Activated naive CD4-positive, alpha-beta T cell treated with anti-CD3 and anti-CD28 coated beads, Interleukin-2, amount 50 U/mL, for 72 hours (primary cell): ENCODE measurements at regions not wholly inside any gene's neighbourhood (a gene's known extent, or its start where the extent isn't known, plus 50 kb on each side); places are given as distances from the start of the nearest gene placed in this dataset.

Source experiments
- ATAC-seq, 2 donors: fragments of 150-1000 bp; cut with Tn5 transposase; 2 replicates each; pipeline ENCODE4 v1.10.0; 2021; ENCODE audit warnings: mild to moderate bottlenecking in 2 of 2, moderate library complexity in 2 of 2
- DNase-seq, 2 donors: peaks; one replicate each; pipeline ENCODE4 v3.0.0; 2021 to 2022; ENCODE audit warnings: low spot score in 2 of 2
- H3K27ac Mint-ChIP-seq, 2 donors: one replicate each; pipeline ENCODE4 v1.8.0; 2022; ENCODE audit warnings: mild to moderate bottlenecking in 2 of 2, mixed read lengths in 2 of 2
- H3K36me3 Mint-ChIP-seq, 2 donors: one replicate each; pipeline ENCODE4 v1.8.0; 2022; ENCODE audit warnings: mixed read lengths in 2 of 2
- H3K9me3 Mint-ChIP-seq, 2 donors: one replicate each; pipeline ENCODE4 v1.8.0; 2022; ENCODE audit warnings: mixed read lengths in 2 of 2

GRCh38 chr2:17322461-17322860 is 195.8 kb downstream of the RAD51AP2 start:
- DNase-seq (no peak), ATAC-seq (no peak)
- H3K27ac Mint-ChIP-seq: no peak overlapping the region
- H3K36me3 Mint-ChIP-seq: no peaks in the 10 kb centered on the region
- H3K9me3 Mint-ChIP-seq: peaks cover 9 to 15% of the 10 kb centered on the region in 2 donors

DNA sequence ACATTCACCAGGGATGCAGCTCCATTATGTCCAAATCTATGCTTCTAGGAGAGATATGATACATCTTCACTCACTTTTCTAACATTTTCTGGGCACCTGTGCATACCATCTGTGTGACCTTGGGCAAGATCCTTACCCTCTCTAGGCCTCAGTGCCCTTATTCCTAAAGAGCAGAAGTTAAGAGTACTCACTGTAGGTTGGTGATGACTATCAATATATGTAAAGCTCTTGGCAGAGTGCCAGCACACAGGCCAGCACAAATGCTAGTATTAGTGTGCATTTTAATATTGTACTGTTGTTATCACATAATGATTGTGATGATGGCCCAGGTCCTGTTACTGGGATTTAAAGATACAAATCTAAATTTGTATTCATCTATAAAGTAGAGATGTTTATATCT is 199.2 kb downstream of the RAD51AP2 start:
- no peak for DNase-seq

GRCh38 chr2:17318013-17318412 is 200.2 kb downstream of the RAD51AP2 start:
- Mint-ChIP-seq H3K36me3 (no peaks in the 10 kb centered on the region), H3K9me3 (peaks cover 3 to 9% of the 10 kb centered on the region in 2 donors), H3K27ac (no peak overlapping the region)
- no peak for ATAC-seq
- no peak for DNase-seq

More for the DNA sequence above, 199.2 kb downstream of the RAD51AP2 start:
- no peak for ATAC-seq
- Mint-ChIP-seq H3K36me3 (no peaks in the 10 kb centered on the region), H3K27ac (no peak overlapping the region), H3K9me3 (peaks cover 3 to 12% of the 10 kb centered on the region in 2 donors)

GRCh38 chr2:17317439-17317976 is 200.7 kb downstream of the RAD51AP2 start:
- DNase-seq: no peak

GRCh38 chr2:17313261-17313660 is 205.0 kb downstream of the RAD51AP2 start:
- ATAC-seq (no peak), DNase-seq (no peak)
- no peaks in the 10 kb centered on the region for H3K36me3 Mint-ChIP-seq
- no peak overlapping the region for H3K27ac Mint-ChIP-seq
- no peaks in the 10 kb centered on the region for H3K9me3 Mint-ChIP-seq

More at GRCh38 chr2:17317439-17317976, 200.7 kb downstream of the RAD51AP2 start:
- Mint-ChIP-seq H3K9me3 (peaks cover 3 to 9% of the 10 kb centered on the region in 2 donors), H3K27ac (no peak overlapping the region), H3K36me3 (no peaks in the 10 kb centered on the region)
- ATAC-seq: no peak

DNA sequence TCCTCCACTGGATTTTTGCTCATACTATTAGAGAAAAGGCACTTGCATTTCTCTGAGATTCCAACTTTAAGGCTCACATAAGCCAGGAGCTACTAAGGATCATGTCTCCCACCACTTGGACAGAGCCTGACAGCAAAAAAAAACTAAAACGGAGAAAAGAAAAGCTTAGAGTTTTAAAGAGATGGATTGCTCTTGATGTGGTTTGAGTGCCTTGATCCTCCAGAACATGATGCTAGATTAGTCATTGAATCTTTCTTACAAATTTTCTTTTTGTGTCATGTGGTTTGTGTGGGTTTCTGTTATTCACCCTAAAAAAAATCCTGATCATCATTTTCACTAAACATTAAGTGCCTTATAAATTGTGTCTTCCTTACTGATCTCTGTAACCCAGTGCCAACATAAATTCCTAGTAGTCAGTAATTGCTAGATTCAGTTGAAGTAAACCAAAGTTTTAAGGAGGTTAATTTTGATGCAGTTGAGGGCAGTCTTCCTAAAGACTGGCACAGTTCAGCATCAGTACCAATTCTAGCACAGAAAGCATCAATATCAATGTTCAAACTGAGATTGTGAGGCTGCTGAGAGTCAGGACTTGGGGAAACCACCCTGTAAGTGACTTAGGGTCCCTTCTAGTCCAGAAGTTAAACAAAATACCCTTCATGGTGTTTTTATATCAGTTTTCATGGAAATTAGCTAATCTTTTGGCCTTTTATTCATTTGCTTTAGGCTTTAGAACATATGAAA is 206.3 kb downstream of the RAD51AP2 start:
- ATAC-seq: peak; percentile 41 to 87
- Mint-ChIP-seq H3K27ac (no peak overlapping the region), H3K36me3 (no peaks in the 10 kb centered on the region), H3K9me3 (no peaks in the 10 kb centered on the region)
- no peak for DNase-seq

- DNase-seq (no peak), ATAC-seq (no peak)
- peaks cover 0 to 3% of the 10 kb centered on the region in 2 donors for H3K9me3 Mint-ChIP-seq
- H3K36me3 Mint-ChIP-seq: no peaks in the 10 kb centered on the region
- H3K27ac Mint-ChIP-seq: no peak overlapping the region
Observed at GRCh38 chr2:17311106-17311619, 207.1 kb downstream of the RAD51AP2 start.

DNA sequence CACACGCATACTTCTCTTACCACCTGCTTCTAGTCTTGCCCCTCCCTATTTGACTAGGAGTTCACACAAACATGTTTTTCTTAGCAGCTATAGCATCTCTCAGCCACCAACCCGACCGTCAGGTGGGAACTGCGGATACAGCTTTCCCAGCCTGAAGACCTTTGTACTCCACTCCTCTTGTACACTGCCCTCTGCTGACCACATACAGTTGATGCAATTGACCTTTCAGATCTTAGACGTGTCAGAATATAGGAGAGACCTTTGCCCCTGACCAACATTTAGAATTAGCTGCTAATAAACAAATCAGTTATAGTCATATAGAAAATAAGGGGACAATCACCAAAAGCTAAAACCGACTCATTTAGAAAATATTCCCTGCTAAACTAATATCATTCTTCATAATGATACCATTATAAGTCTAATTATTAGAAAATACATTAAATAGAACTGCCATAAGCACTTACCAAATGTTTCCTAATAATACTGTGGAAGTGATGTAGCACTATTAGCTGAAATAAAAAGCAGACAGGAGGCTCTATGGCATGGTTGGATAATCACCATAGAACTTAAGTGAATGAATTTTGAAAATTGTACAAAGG is 208.4 kb downstream of the RAD51AP2 start:
- no peaks in the 10 kb centered on the region for H3K36me3 Mint-ChIP-seq
- no peak for ATAC-seq
- H3K9me3 Mint-ChIP-seq: peaks cover 0 to 3% of the 10 kb centered on the region in 2 donors
- DNase-seq: no peak
- H3K27ac Mint-ChIP-seq: no peak overlapping the region

- DNase-seq (no peak), ATAC-seq (no peak)
- H3K36me3 Mint-ChIP-seq: no peaks in the 10 kb centered on the region
- no peak overlapping the region for H3K27ac Mint-ChIP-seq
- H3K9me3 Mint-ChIP-seq: peaks cover 0 to 3% of the 10 kb centered on the region in 2 donors
Observed at GRCh38 chr2:17309181-17309580, 209.1 kb downstream of the RAD51AP2 start.

DNA sequence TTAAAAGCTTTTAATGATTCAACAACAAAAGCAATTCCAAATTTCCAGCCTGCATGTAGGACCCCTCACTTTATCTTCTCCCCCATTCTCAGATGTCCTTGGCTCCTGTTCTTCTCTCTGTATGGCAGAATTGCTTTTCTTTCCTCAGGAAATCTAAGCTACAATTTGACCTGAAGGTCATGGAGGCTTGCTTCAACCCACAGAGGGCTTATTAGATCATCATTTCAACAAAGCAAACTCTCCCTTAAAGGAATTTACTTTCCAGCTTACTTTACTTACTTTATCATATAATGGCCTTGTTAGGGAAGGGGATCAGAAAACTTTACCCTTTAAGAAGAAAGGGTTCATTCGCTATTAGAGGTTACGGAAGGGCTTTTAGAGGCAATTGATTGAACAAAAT is 211.5 kb downstream of the RAD51AP2 start:
- DNase-seq (no peak), ATAC-seq (no peak)
- Mint-ChIP-seq H3K36me3 (no peaks in the 10 kb centered on the region), H3K27ac (no peak overlapping the region), H3K9me3 (peaks cover 0 to 6% of the 10 kb centered on the region in 2 donors)

DNA sequence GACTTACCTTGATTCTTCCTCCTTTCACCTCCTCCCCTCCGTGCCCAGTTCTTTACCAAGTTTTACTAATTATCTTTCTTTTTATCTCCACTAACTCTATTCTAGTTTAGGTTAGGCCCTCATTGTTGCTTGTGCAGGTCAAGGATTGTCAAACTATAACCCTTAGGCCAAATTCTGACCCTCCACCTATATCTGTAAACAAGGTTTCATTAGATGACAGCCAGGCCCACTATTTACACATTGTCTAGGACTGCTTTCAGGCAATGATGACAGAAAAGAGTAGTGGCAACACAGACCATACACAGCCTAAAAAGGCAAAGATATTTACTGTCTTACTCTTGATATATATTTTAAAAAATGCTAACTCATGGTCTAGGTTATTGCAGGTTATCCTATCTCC is 212.0 kb downstream of the RAD51AP2 start:
- H3K36me3 Mint-ChIP-seq: no peaks in the 10 kb centered on the region
- peaks cover 0 to 11% of the 10 kb centered on the region in 2 donors for H3K9me3 Mint-ChIP-seq
- DNase-seq (no peak), ATAC-seq (no peak)
- no peak overlapping the region for H3K27ac Mint-ChIP-seq

GRCh38 chr2:17303521-17303920 is 214.7 kb downstream of the RAD51AP2 start:
- no peak for DNase-seq
- H3K27ac Mint-ChIP-seq: no peak overlapping the region

GRCh38 chr2:17303054-17303453 is 215.2 kb downstream of the RAD51AP2 start:
- ATAC-seq (no peak), DNase-seq (no peak)
- Mint-ChIP-seq H3K27ac (no peak overlapping the region), H3K9me3 (peaks cover 3 to 24% of the 10 kb centered on the region in 2 donors), H3K36me3 (no peaks in the 10 kb centered on the region)

More at GRCh38 chr2:17303521-17303920, 214.7 kb downstream of the RAD51AP2 start:
- no peaks in the 10 kb centered on the region for H3K36me3 Mint-ChIP-seq
- peaks cover 3 to 20% of the 10 kb centered on the region in 2 donors for H3K9me3 Mint-ChIP-seq
- no peak for ATAC-seq

DNA sequence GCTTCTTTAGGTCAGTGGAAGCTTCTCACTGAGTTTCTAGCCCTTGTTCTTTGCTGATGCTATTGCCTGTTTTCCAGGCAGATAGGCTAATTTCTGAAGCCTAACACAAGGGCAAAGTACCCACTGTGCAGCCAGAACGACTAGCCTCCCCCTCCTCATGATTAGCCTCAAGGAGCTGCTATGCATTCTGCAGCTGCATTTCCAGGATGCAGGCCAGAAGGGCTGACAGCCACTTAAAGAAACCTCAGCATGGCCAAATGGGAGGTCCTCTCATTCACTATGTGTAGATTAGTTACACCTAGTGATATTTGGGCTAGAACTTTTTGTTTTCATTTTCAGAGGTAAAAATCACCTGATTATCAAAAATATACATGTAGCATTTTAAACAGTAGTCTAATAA is 216.0 kb downstream of the RAD51AP2 start:
- Mint-ChIP-seq H3K9me3 (peaks cover 3 to 24% of the 10 kb centered on the region in 2 donors), H3K36me3 (no peaks in the 10 kb centered on the region), H3K27ac (no peak overlapping the region)
- ATAC-seq: no peak
- DNase-seq: no peak

- DNase-seq (no peak), ATAC-seq (no peak)
- peaks cover 3 to 21% of the 10 kb centered on the region in 2 donors for H3K9me3 Mint-ChIP-seq
- no peaks in the 10 kb centered on the region for H3K36me3 Mint-ChIP-seq
- no peak overlapping the region for H3K27ac Mint-ChIP-seq
Observed at GRCh38 chr2:17301437-17301836, 216.8 kb downstream of the RAD51AP2 start.

DNA sequence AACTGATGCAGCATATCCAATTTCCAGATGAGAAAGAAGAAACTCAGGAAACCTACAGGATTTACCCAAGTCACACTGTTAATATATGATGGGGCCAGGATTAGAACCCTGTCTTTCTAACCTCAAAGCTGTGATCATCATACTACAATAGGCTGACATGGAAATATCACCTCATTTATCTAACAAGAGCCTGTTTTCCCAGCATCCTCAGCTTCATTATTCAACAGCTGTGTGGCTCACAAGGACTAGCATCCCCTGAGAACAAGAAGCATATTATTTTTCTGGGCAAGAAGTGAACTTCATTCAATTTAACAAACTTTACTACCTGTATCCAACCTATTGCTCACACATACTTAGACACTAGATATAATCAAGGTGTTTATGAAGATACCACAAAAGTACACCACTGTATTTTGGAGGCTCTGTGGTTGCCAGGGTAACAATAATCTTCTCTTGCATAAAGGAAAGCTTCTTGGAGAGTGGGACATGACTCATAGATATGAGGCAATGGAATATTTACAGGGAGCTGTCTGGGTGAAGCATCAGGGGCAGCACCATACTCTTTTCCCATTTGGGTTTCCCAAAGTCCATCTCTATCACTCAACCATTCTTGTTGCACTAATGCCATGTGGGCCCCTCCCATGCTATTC is 218.2 kb downstream of the RAD51AP2 start:
- H3K27ac Mint-ChIP-seq: no peak overlapping the region
- no peak for ATAC-seq
- no peak for DNase-seq
- no peaks in the 10 kb centered on the region for H3K36me3 Mint-ChIP-seq
- peaks cover 3 to 21% of the 10 kb centered on the region in 2 donors for H3K9me3 Mint-ChIP-seq

DNA sequence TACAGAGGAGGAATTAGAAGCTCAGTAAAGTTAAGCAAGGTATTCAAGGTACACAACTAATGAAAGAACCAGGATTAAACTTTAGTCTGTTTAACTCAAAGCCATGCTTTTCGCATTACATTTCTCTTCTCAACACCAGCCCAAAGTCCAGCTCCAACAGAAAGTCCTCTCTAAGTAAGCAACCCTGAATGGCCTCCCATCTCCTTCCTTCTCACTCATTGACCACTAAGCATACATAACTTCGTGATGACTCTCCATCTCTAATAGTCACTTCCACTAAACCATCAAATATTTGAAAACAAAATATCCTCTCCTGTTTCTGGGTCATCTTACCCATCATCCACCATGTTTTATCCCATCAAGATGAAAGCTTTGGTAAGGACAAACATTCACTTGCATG is 219.8 kb downstream of the RAD51AP2 start:
- DNase-seq (no peak), ATAC-seq (no peak)
- Mint-ChIP-seq H3K9me3 (peaks cover 3 to 18% of the 10 kb centered on the region in 2 donors), H3K27ac (no peak overlapping the region), H3K36me3 (no peaks in the 10 kb centered on the region)
